Gastroesophageal sphincter (tissue), 4 donors: ENCODE measurements at regions not wholly inside any gene's neighbourhood (a gene's known extent, or its start where the extent isn't known, plus 50 kb on each side); places are given as distances from the start of the nearest gene placed in this dataset.

Experiments
- ATAC-seq: fragments of 150-250 bp; one replicate; pipeline ENCODE4 v1.9.1; 2016; ENCODE audit warnings: mild to moderate bottlenecking, moderate library complexity
- H3K27ac ChIP-seq, 4 donors: fragments of 200-600 bp; sonication (generic) in 3 of 4; 1 replicate in 3 of 4; 2 replicates in 1 of 4; pipeline ENCODE4 v1.5.1; 2016 to 2019
- H3K27me3 ChIP-seq: fragments of 200-600 bp; sonication (generic); one replicate; pipeline ENCODE4 v1.5.1; 2019
- H3K36me3 ChIP-seq, 2 donors: fragments of 200-600 bp; sonication (generic); one replicate each; pipeline ENCODE4 v1.5.1; 2019; ENCODE audit warnings: control low read depth in 1 of 2
- H3K4me1 ChIP-seq, 3 donors: fragments of 200-600 bp; sonication (generic); 1 replicate in 2 of 3; 2 replicates in 1 of 3; pipeline ENCODE4 v1.5.1; 2016 to 2019; ENCODE audit warnings: control low read depth in 2 of 3
- H3K4me3 ChIP-seq, 2 donors: fragments of 200-600 bp; sonication (generic); one replicate each; pipeline ENCODE4 v1.5.1; 2019; ENCODE audit warnings: mild to moderate bottlenecking in 1 of 2, moderate library complexity in 1 of 2
- H3K9me3 ChIP-seq, 3 donors: fragments of 200-600 bp; sonication (generic); one replicate each; pipeline ENCODE4 v1.5.1; 2017 to 2019; ENCODE audit warnings: control low read depth in 2 of 3
- CTCF ChIP-seq, 4 experiments: fragments of 200-600 bp in 2 of 4; fragments of 450-650 bp in 2 of 4; sonication (generic) in 1 of 4; IDR thresholded peaks; one replicate each; pipeline ENCODE4 v1.5.1; 2017 to 2019; ENCODE audit warnings: antibody characterized with exemption in 4 of 4, mild to moderate bottlenecking in 2 of 4, moderate library complexity in 2 of 4
- EP300 ChIP-seq: sonication (generic); formaldehyde crosslinking; IDR thresholded peaks from one replicate; pipeline ENCODE4 v1.6.1; 2017; ENCODE audit warnings: antibody characterized with exemption, mild to moderate bottlenecking
- POLR2A ChIP-seq, 2 donors: fragments of 450-650 bp; IDR thresholded peaks; one replicate each; pipeline ENCODE4 v1.6.1; 2017; ENCODE audit warnings: antibody characterized with exemption in 2 of 2, mild to moderate bottlenecking in 2 of 2, moderate library complexity in 1 of 2
- POLR2AphosphoS5 ChIP-seq: sonication (generic); formaldehyde crosslinking; IDR thresholded peaks from one replicate; pipeline ENCODE4 v1.6.1; 2017; ENCODE audit warnings: antibody characterized with exemption
- WGBS, 2 donors: methylation state at CpG; one replicate each; pipeline ENCODE4 v1.1.5; 2018; ENCODE audit warnings: low coverage in 1 of 2; 5-methylcytosine and 5-hydroxymethylcytosine counted together

- H3K9me3 ChIP-seq: peaks cover 0 to under 1% (median 0%) of the 10 kb centered on the region in 3 donors
- H3K27ac ChIP-seq: no peak overlapping the region
- WGBS, 2 donors: 79 to 89% methylated on average over 4 to 12 of the region's 31 CpGs
- H3K4me1 ChIP-seq: no peaks in the 10 kb centered on the region
- H3K36me3 ChIP-seq: no peaks in the 10 kb centered on the region
- ATAC-seq: no peak
- no peak overlapping the region for H3K4me3 ChIP-seq
- no peak for TF ChIP-seq EP300
- no peak for TF ChIP-seq POLR2A (IDR thresholded peaks at IDR 0.05)
- TF ChIP-seq POLR2AphosphoS5: no peak
- no peak for TF ChIP-seq CTCF (IDR thresholded peaks at IDR 0.05)
- peaks cover 10% of the 10 kb centered on the region for H3K27me3 ChIP-seq
Observed at GRCh38 chr10:130655313-130656186, 519.4 kb downstream of the GLRX3 start.

- Histone ChIP-seq H3K9me3 (no peaks in the 10 kb centered on the region), H3K27me3 (peaks cover 10% of the 10 kb centered on the region), H3K4me1 (no peaks in the 10 kb centered on the region), H3K36me3 (no peaks in the 10 kb centered on the region), H3K27ac (no peak overlapping the region), H3K4me3 (no peak overlapping the region)
- no peak for TF ChIP-seq EP300
- no peak for TF ChIP-seq POLR2A (IDR thresholded peaks at IDR 0.05)
- TF ChIP-seq CTCF (IDR thresholded peaks at IDR 0.05): no peak
- no peak for TF ChIP-seq POLR2AphosphoS5
- WGBS, 2 donors: no CpG with 5 or more reads among the region's 14 CpGs
- ATAC-seq: no peak
Observed at GRCh38 chr10:130656187-130656575, 520.0 kb downstream of the GLRX3 start.

- ATAC-seq: no peak
- no peak overlapping the region for H3K27ac ChIP-seq
- no peak for TF ChIP-seq POLR2A (IDR thresholded peaks at IDR 0.05)
- TF ChIP-seq CTCF (IDR thresholded peaks at IDR 0.05): no peak
- no peak for TF ChIP-seq POLR2AphosphoS5
- TF ChIP-seq EP300: no peak
Observed at GRCh38 chr10:130656582-130657133, 520.5 kb downstream of the GLRX3 start.

DNA sequence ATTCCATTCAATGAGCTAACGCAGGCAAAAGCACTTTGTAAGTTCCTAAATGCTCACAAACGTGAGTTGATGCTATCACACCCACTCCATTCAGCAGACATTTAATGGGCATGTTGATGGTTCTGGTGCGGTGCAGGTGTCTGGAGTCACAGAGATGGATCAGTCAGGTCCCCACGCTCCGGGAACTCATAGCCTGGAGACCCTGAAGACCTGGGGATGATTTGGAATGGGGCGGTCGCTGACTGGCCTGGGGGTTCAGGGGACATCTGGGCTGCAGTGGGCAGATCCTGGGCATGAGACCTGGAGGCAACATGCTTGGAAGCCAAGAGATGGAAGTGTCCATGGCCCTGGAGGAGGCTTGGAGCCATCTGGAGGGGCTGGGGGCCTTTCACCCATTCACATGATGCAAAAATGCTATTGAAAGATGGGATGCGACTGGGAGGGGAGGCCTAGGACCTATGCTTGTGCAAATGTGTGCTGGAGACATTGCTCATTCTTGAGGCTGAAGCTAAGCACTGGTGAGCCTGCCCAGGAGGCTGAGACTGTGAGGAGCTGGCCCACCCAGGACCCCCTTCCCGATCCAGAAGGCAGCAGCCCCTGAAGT, 522.6 kb downstream of the GLRX3 start:
- Histone ChIP-seq H3K4me1 (no peaks in the 10 kb centered on the region), H3K27ac (no peak overlapping the region), H3K36me3 (no peaks in the 10 kb centered on the region), H3K27me3 (peaks cover 10% of the 10 kb centered on the region), H3K9me3 (no peaks in the 10 kb centered on the region), H3K4me3 (no peak overlapping the region)
- WGBS, 2 donors: 80 to 85% methylated on average over 4 to 7 of the region's 9 CpGs
- no peak for ATAC-seq
- TF ChIP-seq POLR2AphosphoS5 (no peak), POLR2A (IDR thresholded peaks at IDR 0.05) (no peak), CTCF (IDR thresholded peaks at IDR 0.05) (no peak), EP300 (no peak)

More at GRCh38 chr10:130656582-130657133, 520.5 kb downstream of the GLRX3 start:
- Histone ChIP-seq H3K36me3 (no peaks in the 10 kb centered on the region), H3K4me1 (no peaks in the 10 kb centered on the region), H3K4me3 (no peak overlapping the region), H3K9me3 (no peaks in the 10 kb centered on the region), H3K27me3 (peaks cover 10% of the 10 kb centered on the region)
- 67% methylated on average over 7 of the region's 15 CpGs; no CpG with 5 or more reads in 1 of the 2 donors for WGBS, 2 donors
